ENCODE measurements at regions not wholly inside any gene's neighbourhood (a gene's known extent, or its start where the extent isn't known, plus 50 kb on each side); places are given as distances from the start of the nearest gene placed in this dataset.

- RAD21 ChIA-PET (ENCODE audit: unreplicated experiment), result no interaction called here
- no peak for ATAC-seq
- Histone ChIP-seq H3K9ac (ENCODE audit: control insufficient read depth, insufficient read depth, low read length) (no peak overlapping the region), H3K4me2 (ENCODE audit: control insufficient read depth, insufficient read depth) (no peak overlapping the region), H4K20me1 (ENCODE audit: control insufficient read depth, insufficient read depth) (no peaks in the 10 kb centered on the region), H3K9me3 (replicated peaks; ENCODE audit: control insufficient read depth, insufficient read depth, low read length) (no peaks in the 10 kb centered on the region), H3K4me1 (ENCODE audit: control insufficient read depth, insufficient read depth, low read length) (no peaks in the 10 kb centered on the region), H3K4me3 (no peak overlapping the region), H3K36me3 (ENCODE audit: control insufficient read depth in 2 of 2, insufficient read depth in 2 of 2, low read length in 1 of 2) (no peaks in the 10 kb centered on the region), H3K27ac (ENCODE audit: control insufficient read depth, insufficient read depth) (no peak overlapping the region), H2AFZ (ENCODE audit: control insufficient read depth, low read depth, low read length) (no peak overlapping the region), H3K79me2 (ENCODE audit: control insufficient read depth, insufficient read depth, low read length) (no peaks in the 10 kb centered on the region), H3K27me3 (replicated peaks in 1 of 2; ENCODE audit: control insufficient read depth in 2 of 2, insufficient read depth in 2 of 2, low read length in 1 of 2) (no peaks in the 10 kb centered on the region; a peak in 1 of 4 replicates)
- no peak for FAIRE-seq
- SMC1A ChIA-PET (ENCODE audit: uncharacterized antibody, unreplicated experiment), result interaction anchor here (1.3 kb wide), 1 partner anchor 14 kb away, joined by 3 read pairs; no protein-coding TSS in a partner anchor
- in situ Hi-C loops (cut with MboI) (no loop called here), intact Hi-C loops (cut with micrococcal nuclease; ENCODE audit: unreplicated experiment) (no loop called here)
- CTCF ChIA-PET, result no interaction called here
- POLR2A ChIA-PET, result no interaction called here
- TF ChIP-seq SKIL (IDR thresholded peaks at IDR 0.05; ENCODE audit: low read depth, poor library complexity, severe bottlenecking), result no peak
- no peak for TF ChIP-seq JUNB (IDR thresholded peaks at IDR 0.05)
- TF ChIP-seq ETV6 (conservative IDR thresholded peaks at IDR 0.05 in 1 of 2, IDR thresholded peaks at IDR 0.05 in 1 of 2; ENCODE audit: borderline replicate concordance in 1 of 2, low read depth in 1 of 2), result no peak
- no peak for TF ChIP-seq SUZ12 (IDR thresholded peaks at IDR 0.05; ENCODE audit: unreplicated experiment)
- TF ChIP-seq NRF1 (conservative IDR thresholded peaks at IDR 0.05; ENCODE audit: low read depth, low read length), result no peak
- TF ChIP-seq NFXL1 (IDR thresholded peaks at IDR 0.05; ENCODE audit: borderline replicate concordance), result no peak
- TF ChIP-seq EZH2 (IDR thresholded peaks at IDR 0.05; ENCODE audit: borderline replicate concordance, control insufficient read depth, low read depth, low read length), result no peak
- 20% methylated on average over 4 of the region's 4 CpGs for WGBS (ENCODE audit: insufficient coverage, insufficient replicate concordance, low lambda C conversion rate, missing lambda C conversion rate)
- no peak for DNase-seq (ENCODE audit: low read depth, low spot score)
- no TSS peak for BruUV-seq (replicated peaks)
Observed at GRCh38 chr2:66697366-66697765, 262.4 kb downstream of the MEIS1 start.

Measured in GM12878 (cell line).